T-helper 9 cell (primary cell): ENCODE measurements at regions not wholly inside any gene's neighbourhood (a gene's known extent, or its start where the extent isn't known, plus 50 kb on each side); places are given as distances from the start of the nearest gene placed in this dataset.
"Not testable (repeated sequence)": the region's sequence is repeated elsewhere in the genome, so short reads cannot be mapped to it uniquely, and the experiment has no call there.

Experiments
- DNase-seq: peaks from one replicate; pipeline ENCODE4 v3.0.0-alpha.2; 2020

GRCh38 chr16:65751622-65752521 lies 614.6 kb upstream of the CDH5 start:
- DNase-seq: no peak

- no peak for DNase-seq
Observed at GRCh38 chr16:65749506-65749905, 617.0 kb upstream of the CDH5 start.

- no peak for DNase-seq
Observed at GRCh38 chr16:65746941-65747340, 619.5 kb upstream of the CDH5 start.

- no peak for DNase-seq
Observed at GRCh38 chr16:65745201-65745708, 621.2 kb upstream of the CDH5 start.

GRCh38 chr16:65744401-65744800 lies 622.1 kb upstream of the CDH5 start:
- no peak for DNase-seq

- DNase-seq: no peak
Observed at GRCh38 chr16:65743558-65743957, 621.7 kb upstream of the CDH11 start.

GRCh38 chr16:65740711-65741110 lies 618.8 kb upstream of the CDH11 start:
- DNase-seq: no peak

- DNase-seq: no peak
Observed at GRCh38 chr16:65739518-65739917, 617.7 kb upstream of the CDH11 start.

- DNase-seq: no peak
Observed at GRCh38 chr16:65737831-65738230, 616.0 kb upstream of the CDH11 start.

GRCh38 chr16:65735615-65736014 lies 613.8 kb upstream of the CDH11 start:
- not testable (repeated sequence) for DNase-seq

GRCh38 chr16:65733721-65734120 lies 611.9 kb upstream of the CDH11 start:
- DNase-seq: no peak

- no peak for DNase-seq
Observed at GRCh38 chr16:65731833-65732232, 610.0 kb upstream of the CDH11 start.

- DNase-seq: no peak
Observed at GRCh38 chr16:65728652-65729051, 606.8 kb upstream of the CDH11 start.

GRCh38 chr16:65728167-65728566 lies 606.3 kb upstream of the CDH11 start:
- no peak for DNase-seq

- no peak for DNase-seq
Observed at GRCh38 chr16:65727534-65728137, 605.8 kb upstream of the CDH11 start.

GRCh38 chr16:65725156-65725845 lies 603.4 kb upstream of the CDH11 start:
- no peak for DNase-seq

- no peak for DNase-seq
Observed at GRCh38 chr16:65722429-65722828, 600.6 kb upstream of the CDH11 start.

GRCh38 chr16:65717846-65718245 lies 596.0 kb upstream of the CDH11 start:
- no peak for DNase-seq

GRCh38 chr16:65716737-65717700 lies 595.2 kb upstream of the CDH11 start:
- no peak for DNase-seq

- DNase-seq: no peak
Observed at GRCh38 chr16:65713181-65713808, 591.4 kb upstream of the CDH11 start.

GRCh38 chr16:65710107-65710506 lies 588.2 kb upstream of the CDH11 start:
- DNase-seq: no peak

- no peak for DNase-seq
Observed at GRCh38 chr16:65704866-65705265, 583.0 kb upstream of the CDH11 start.
